A673 (cell line): ENCODE measurements at regions not wholly inside any gene's neighbourhood (a gene's known extent, or its start where the extent isn't known, plus 50 kb on each side); places are given as distances from the start of the nearest gene placed in this dataset.

Experiments used
- BruUV-seq: library from RNA; stranded (reverse); fragments of 400-500 nt; replicated peaks from 2 replicates; lab custom pipeline; 2021; lab: Mats Ljungman, UMichigan
- CTCF ChIA-PET: fragments of 300-600 bp; sonication (Branson Sonifier 250); formaldehyde crosslinking; loops from one replicate; lab custom pipeline; 2022; ENCODE audit warnings: antibody characterized with exemption; lab: Charles Lee
- POLR2A ChIA-PET: fragments of 300-600 bp; sonication (Branson Sonifier 250); formaldehyde crosslinking; loops from one replicate; lab custom pipeline; 2022; ENCODE audit warnings: antibody characterized with exemption; ENCODE audit not compliant: low non-redundant PET; lab: Charles Lee
- DNase-seq: peaks from one replicate; pipeline ENCODE4 v3.0.0-alpha.2; 2015; ENCODE audit warnings: low spot score
- H3K27ac ChIP-seq: fragments of 200-600 bp; sonication (generic); 2 replicates; pipeline ENCODE4 v1.5.1; 2016; ENCODE audit warnings: mixed run types, low read depth, mild to moderate bottlenecking, mixed read lengths, antibody characterized with exemption, low read length; ENCODE audit not compliant: poor library complexity, severe bottlenecking
- H3K27me3 ChIP-seq: fragments of 200-600 bp; sonication (generic); replicated peaks from 2 replicates; pipeline ENCODE4 v1.6.1; 2017; ENCODE audit warnings: mixed run types, low read depth, mild to moderate bottlenecking, mixed read lengths, antibody characterized with exemption, low read length; ENCODE audit not compliant: insufficient read depth, poor library complexity
- H3K36me3 ChIP-seq: fragments of 200-600 bp; sonication (generic); 2 replicates; pipeline ENCODE4 v1.6.1; 2016; ENCODE audit warnings: mixed run types, mild to moderate bottlenecking, mixed read lengths, antibody characterized with exemption, low read length; ENCODE audit not compliant: insufficient read depth, poor library complexity, severe bottlenecking
- H3K4me1 ChIP-seq: fragments of 200-600 bp; sonication (generic); 2 replicates; pipeline ENCODE4 v1.6.1; 2017; ENCODE audit warnings: mixed run types, mild to moderate bottlenecking, mixed read lengths, antibody characterized with exemption, low read length; ENCODE audit not compliant: insufficient read depth, poor library complexity, severe bottlenecking
- H3K4me3 ChIP-seq: fragments of 200-600 bp; sonication (generic); 2 replicates; pipeline ENCODE4 v1.5.1; 2016; ENCODE audit warnings: low read depth, mixed run types, mild to moderate bottlenecking, mixed read lengths, low read length; ENCODE audit not compliant: poor library complexity, severe bottlenecking
- H3K9me3 ChIP-seq: fragments of 200-600 bp; sonication (generic); 2 replicates; pipeline ENCODE4 v1.6.1; 2016; ENCODE audit warnings: mixed run types, low read depth, mild to moderate bottlenecking, mixed read lengths, antibody characterized with exemption, low read length; ENCODE audit not compliant: poor library complexity, severe bottlenecking
- CTCF ChIP-seq: fragments of 300-800, 200-600 bp; sonication (generic); conservative IDR thresholded peaks from 2 replicates; pipeline ENCODE4 v1.5.1; 2017; ENCODE audit warnings: low read depth, mild to moderate bottlenecking, antibody characterized with exemption, low read length, moderate library complexity, mixed read lengths
- EZH2 ChIP-seq: fragments of 200-600 bp; sonication (generic); IDR thresholded peaks from 2 replicates; pipeline ENCODE4 v1.6.1; 2017; ENCODE audit warnings: borderline replicate concordance, low read depth, mild to moderate bottlenecking, mixed read lengths, antibody characterized with exemption, low read length; ENCODE audit not compliant: poor library complexity, severe bottlenecking
- intact Hi-C: fragments of 100-400 bp; cut with micrococcal nuclease; formaldehyde crosslinking; loops from one replicate; pipeline ENCODE4 v1.10.0; 2022; ENCODE audit not compliant: unreplicated experiment

DNA sequence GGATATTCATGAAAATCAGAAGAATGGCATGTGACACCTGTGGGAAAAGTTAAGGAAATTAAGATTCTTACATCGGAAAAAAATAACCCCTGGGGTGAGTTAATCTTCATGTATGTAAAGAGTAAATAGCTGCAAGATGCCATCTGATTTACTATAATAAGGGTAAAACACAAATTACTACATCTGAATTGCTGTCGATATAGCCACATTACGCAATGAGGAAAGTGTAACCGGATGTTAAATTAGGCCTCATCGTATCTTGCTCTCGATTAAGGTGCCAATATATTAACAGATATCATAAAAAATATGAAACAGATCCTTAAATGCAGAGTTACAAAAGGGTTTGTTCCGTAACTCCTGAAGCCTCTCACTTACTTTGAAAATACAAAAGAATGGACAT lies 87.4 kb upstream of the ID4 start:
- TF ChIP-seq CTCF (no peak), EZH2 (no peak)
- DNase-seq = no peak
- no TSS peak for BruUV-seq
- Histone ChIP-seq H3K36me3 (no peaks in the 10 kb centered on the region), H3K9me3 (no peaks in the 10 kb centered on the region), H3K4me1 (no peaks in the 10 kb centered on the region), H3K27ac (no peak overlapping the region), H3K27me3 (no peaks in the 10 kb centered on the region), H3K4me3 (no peak overlapping the region)
- intact Hi-C loops = no loop called here
- CTCF ChIA-PET = no interaction called here
- POLR2A ChIA-PET = no interaction called here

DNA sequence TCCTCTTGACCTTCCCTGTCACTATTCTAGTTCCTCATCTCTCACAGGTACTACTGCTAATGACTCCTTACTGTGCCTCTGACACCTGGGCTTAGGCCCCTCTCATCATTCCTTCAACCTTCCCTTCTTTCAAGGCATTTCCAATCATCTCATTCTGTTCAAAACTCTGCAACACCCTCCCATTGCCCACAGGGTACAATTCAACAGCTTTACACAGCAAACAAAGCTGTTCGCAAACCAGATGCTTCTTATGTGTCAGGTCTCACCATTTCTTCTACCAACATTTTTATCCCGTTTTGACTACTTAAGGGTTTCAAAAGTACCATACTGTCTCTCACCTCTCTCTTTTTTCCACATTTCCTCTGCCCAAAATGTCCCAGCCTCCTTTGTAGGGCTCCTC lies 84.4 kb upstream of the ID4 start:
- no peaks in the 10 kb centered on the region for H3K9me3 ChIP-seq
- no peak for TF ChIP-seq EZH2
- no peak for TF ChIP-seq CTCF
- no TSS peak for BruUV-seq
- no peaks in the 10 kb centered on the region for H3K4me1 ChIP-seq
- intact Hi-C loops = no loop called here
- no peaks in the 10 kb centered on the region for H3K36me3 ChIP-seq
- no peak for DNase-seq
- H3K4me3 ChIP-seq = no peak overlapping the region
- H3K27me3 ChIP-seq = no peaks in the 10 kb centered on the region
- no peak overlapping the region for H3K27ac ChIP-seq
- POLR2A ChIA-PET = no interaction called here
- CTCF ChIA-PET = no interaction called here

- Histone ChIP-seq H3K36me3 (no peaks in the 10 kb centered on the region), H3K4me3 (no peak overlapping the region), H3K27me3 (no peaks in the 10 kb centered on the region), H3K27ac (no peak overlapping the region), H3K4me1 (no peaks in the 10 kb centered on the region), H3K9me3 (no peaks in the 10 kb centered on the region)
- POLR2A ChIA-PET = no interaction called here
- CTCF ChIA-PET = no interaction called here
- BruUV-seq = no TSS peak
- no peak for DNase-seq
- intact Hi-C loops = no loop called here
- TF ChIP-seq CTCF (no peak), EZH2 (no peak)
These were observed 83.3 kb upstream of the ID4 start for GRCh38 chr6:19753826-19754225.

DNA sequence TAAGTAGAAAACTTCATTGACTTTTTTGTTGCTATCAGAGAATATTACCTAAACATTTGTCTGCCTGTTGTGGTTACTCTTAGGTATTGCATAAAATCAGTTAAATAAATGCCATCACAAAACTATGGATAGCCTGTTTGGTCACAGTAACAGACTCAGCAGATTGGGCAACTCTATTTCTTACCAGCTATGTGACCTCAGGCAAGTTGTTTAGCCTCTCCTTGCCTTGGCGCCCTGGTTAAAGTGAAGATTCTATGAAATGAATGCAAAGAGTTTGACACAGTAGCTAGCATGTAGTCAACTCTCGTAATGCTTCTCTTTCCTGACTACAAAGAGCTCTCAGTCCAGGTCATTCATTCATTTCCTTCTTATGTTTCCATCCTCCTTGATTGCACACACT lies 82.5 kb upstream of the ID4 start:
- TF ChIP-seq CTCF = no peak
- no peak for TF ChIP-seq EZH2
- no peak for DNase-seq
- ChIA-PET POLR2A (no interaction called here), CTCF (no interaction called here)
- no peaks in the 10 kb centered on the region for H3K9me3 ChIP-seq
- no peaks in the 10 kb centered on the region for H3K36me3 ChIP-seq
- no peak overlapping the region for H3K4me3 ChIP-seq
- no peaks in the 10 kb centered on the region for H3K4me1 ChIP-seq
- no peak overlapping the region for H3K27ac ChIP-seq
- no peaks in the 10 kb centered on the region for H3K27me3 ChIP-seq
- no TSS peak for BruUV-seq
- intact Hi-C loops = no loop called here
